Calu3 (cell line): ENCODE measurements at regions not wholly inside any gene's neighbourhood (a gene's known extent, or its start where the extent isn't known, plus 50 kb on each side); places are given as distances from the start of the nearest gene placed in this dataset.
A peak's percentile ranks its signal among the peaks of the same experiment; 100 is the strongest.

ENCODE experiments used
- BruUV-seq: library from RNA; stranded (reverse); fragments of 400-500 nt; replicated peaks from 2 replicates; lab custom pipeline; 2021; lab: Mats Ljungman, UMichigan
- CTCF ChIA-PET: fragments of 300-600 bp; sonication (Branson Sonifier 250); formaldehyde crosslinking; loops from one replicate; lab custom pipeline; 2022; ENCODE audit warnings: antibody characterized with exemption; lab: Charles Lee
- DNase-seq: peaks from one replicate; pipeline ENCODE4 v3.0.0; 2022
- H3K27ac Mint-ChIP-seq: one replicate; pipeline ENCODE4 v1.8.0; 2022; ENCODE audit warnings: mixed read lengths; ENCODE audit not compliant: unreplicated experiment
- H3K27me3 Mint-ChIP-seq: one replicate; pipeline ENCODE4 v1.8.0; 2022; ENCODE audit warnings: mixed read lengths; ENCODE audit not compliant: unreplicated experiment
- H3K36me3 Mint-ChIP-seq: one replicate; pipeline ENCODE4 v1.8.0; 2022; ENCODE audit warnings: mild to moderate bottlenecking, moderate library complexity, mixed read lengths; ENCODE audit not compliant: insufficient read depth, unreplicated experiment
- H3K4me1 Mint-ChIP-seq: one replicate; pipeline ENCODE4 v1.8.0; 2022; ENCODE audit warnings: mild to moderate bottlenecking, low read depth, mixed read lengths; ENCODE audit not compliant: unreplicated experiment
- H3K4me3 Mint-ChIP-seq: one replicate; pipeline ENCODE4 v1.8.0; 2022; ENCODE audit warnings: mild to moderate bottlenecking, low read depth, moderate library complexity, mixed read lengths; ENCODE audit not compliant: unreplicated experiment
- H3K9me3 Mint-ChIP-seq: one replicate; pipeline ENCODE4 v1.8.0; 2022; ENCODE audit warnings: low read depth, mixed read lengths; ENCODE audit not compliant: unreplicated experiment
- intact Hi-C: fragments of 100-400 bp; cut with micrococcal nuclease; formaldehyde crosslinking; loops from one replicate; pipeline ENCODE4 v1.10.0; 2022; ENCODE audit not compliant: unreplicated experiment
- TF ChIP-seq, protein P1 (sequence below): fragments of 200-600 bp; IDR thresholded peaks from one replicate; pipeline ENCODE4 v1.8.0; 2022; ENCODE audit warnings: antibody characterized with exemption; ENCODE audit not compliant: unreplicated experiment

DNA sequence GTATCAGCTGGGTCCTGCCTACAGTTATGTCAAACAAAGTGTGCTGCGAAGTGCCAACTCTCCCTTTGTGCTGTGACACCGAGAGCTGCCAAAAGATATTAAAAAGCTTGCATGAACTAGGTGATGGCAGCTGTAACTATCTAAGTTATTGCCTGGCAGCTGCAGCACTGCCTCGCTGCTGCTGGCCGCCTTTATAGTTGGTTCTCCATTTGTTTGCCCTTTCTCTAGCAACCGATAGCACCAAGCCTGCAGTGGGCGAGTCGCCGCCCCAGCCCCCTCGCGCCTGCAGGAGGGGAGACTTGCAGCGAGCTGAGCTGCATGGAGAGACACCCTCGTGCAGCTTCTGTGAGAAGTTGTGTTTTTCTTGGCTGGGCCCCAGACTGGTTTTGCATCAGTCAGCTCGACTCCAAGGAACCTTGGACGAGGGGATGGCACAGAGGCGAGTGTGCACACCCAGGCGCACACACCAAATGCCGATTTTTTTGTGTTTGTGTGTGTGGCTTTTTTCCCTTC lies 330.6 kb downstream of the RPS6KC1 start:
- H3K27ac Mint-ChIP-seq = no peak overlapping the region
- peak; percentile 2 for DNase-seq

DNA sequence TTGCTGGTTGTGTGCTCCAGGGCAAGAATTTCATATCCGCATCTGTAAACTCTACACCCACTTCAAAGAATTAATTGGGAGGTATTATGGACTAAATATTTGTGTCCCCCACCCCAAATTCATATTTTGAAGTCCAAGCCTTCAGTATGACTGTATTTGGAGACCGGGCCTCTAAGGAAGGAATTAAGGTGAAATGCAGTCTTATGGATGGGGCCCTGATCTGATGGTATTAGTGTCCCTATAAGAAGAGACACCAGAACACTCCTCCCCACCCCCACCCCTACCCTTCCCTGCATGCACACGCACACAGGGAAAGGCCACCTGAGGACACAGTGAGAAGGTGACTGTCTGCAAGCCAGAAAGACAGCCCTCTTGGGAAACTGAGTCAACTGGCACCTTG lies 332.4 kb downstream of the RPS6KC1 start:
- Mint-ChIP-seq H3K27ac (no peak overlapping the region), H3K4me1 (no peaks in the 10 kb centered on the region), H3K27me3 (peaks cover 62% of the 10 kb centered on the region), H3K9me3 (peaks cover 2% of the 10 kb centered on the region), H3K36me3 (no peaks in the 10 kb centered on the region), H3K4me3 (no peak overlapping the region)
- CTCF ChIA-PET = interaction anchor here (0.7 kb wide), 1 partner anchor 68 kb away, joined by 6 read pairs; no protein-coding TSS in a partner anchor
- intact Hi-C loops = no loop called here
- no TSS peak for BruUV-seq
- DNase-seq = no peak
- TF ChIP-seq, protein P1, sequence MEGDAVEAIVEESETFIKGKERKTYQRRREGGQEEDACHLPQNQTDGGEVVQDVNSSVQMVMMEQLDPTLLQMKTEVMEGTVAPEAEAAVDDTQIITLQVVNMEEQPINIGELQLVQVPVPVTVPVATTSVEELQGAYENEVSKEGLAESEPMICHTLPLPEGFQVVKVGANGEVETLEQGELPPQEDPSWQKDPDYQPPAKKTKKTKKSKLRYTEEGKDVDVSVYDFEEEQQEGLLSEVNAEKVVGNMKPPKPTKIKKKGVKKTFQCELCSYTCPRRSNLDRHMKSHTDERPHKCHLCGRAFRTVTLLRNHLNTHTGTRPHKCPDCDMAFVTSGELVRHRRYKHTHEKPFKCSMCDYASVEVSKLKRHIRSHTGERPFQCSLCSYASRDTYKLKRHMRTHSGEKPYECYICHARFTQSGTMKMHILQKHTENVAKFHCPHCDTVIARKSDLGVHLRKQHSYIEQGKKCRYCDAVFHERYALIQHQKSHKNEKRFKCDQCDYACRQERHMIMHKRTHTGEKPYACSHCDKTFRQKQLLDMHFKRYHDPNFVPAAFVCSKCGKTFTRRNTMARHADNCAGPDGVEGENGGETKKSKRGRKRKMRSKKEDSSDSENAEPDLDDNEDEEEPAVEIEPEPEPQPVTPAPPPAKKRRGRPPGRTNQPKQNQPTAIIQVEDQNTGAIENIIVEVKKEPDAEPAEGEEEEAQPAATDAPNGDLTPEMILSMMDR = no peak

More for the DNA sequence above, 330.6 kb downstream of the RPS6KC1 start:
- CTCF ChIA-PET = interaction anchor here (0.7 kb wide), 1 partner anchor 778 kb away, joined by 8 read pairs; no protein-coding TSS in a partner anchor
- Mint-ChIP-seq H3K4me3 (no peak overlapping the region), H3K9me3 (peaks cover 2% of the 10 kb centered on the region), H3K36me3 (no peaks in the 10 kb centered on the region), H3K27me3 (peaks cover 44% of the 10 kb centered on the region), H3K4me1 (peaks cover 7% of the 10 kb centered on the region)
- TF ChIP-seq, protein P1 = no peak
- intact Hi-C loops = no loop called here
- no TSS peak for BruUV-seq

DNA sequence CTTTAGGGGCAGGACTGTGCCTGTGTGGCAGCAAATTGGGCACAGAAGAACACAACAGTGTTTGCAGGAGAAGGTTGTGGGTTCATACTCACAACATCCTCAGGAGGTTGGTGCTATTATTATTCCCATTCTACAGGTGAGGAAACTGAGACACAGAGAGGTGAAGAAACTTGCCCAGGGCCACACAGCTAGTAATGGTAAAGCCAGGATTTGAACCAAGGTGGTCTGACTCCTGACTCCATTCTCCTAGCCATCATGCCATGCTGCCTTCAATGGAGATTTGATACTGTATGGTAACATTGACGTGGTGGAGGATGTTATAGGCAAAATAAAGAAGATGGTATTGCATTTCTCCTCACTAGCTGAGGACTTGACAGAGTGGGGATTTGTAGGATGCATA lies 334.2 kb downstream of the RPS6KC1 start:
- CTCF ChIA-PET = no interaction called here
- TF ChIP-seq, protein P1 = no peak
- Mint-ChIP-seq H3K4me1 (no peaks in the 10 kb centered on the region), H3K9me3 (no peaks in the 10 kb centered on the region), H3K27me3 (peaks cover 79% of the 10 kb centered on the region), H3K4me3 (no peak overlapping the region), H3K36me3 (no peaks in the 10 kb centered on the region), H3K27ac (no peak overlapping the region)
- intact Hi-C loops = no loop called here
- no TSS peak for BruUV-seq
- no peak for DNase-seq

DNA sequence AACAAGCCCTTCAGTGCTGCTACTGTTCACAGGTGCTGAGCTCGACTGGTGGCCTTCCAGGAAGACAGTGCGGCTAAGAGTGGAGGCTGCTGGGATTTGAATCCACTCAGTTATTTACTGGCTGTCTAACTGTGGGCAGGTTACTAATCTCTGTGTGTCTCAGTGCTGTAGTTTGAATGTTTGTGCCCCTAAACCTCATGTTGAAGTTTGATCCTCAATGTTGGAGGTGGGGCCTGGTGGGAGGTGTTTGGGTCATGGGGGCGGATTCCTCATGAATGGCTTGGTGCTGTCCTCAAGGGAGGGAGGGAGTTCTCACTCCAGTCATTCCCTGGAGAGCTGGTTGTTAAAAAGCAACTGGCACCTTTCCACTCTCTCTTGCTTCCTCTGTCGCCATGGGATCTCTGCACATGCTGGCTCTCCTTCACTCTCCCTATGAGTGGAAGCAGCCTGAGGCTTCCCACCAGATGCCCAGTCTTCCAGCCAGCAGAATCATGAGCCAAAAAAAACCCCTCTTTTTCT lies 334.8 kb downstream of the RPS6KC1 start:
- Mint-ChIP-seq H3K36me3 (no peaks in the 10 kb centered on the region), H3K4me3 (no peak overlapping the region), H3K27ac (no peak overlapping the region), H3K27me3 (peaks cover 84% of the 10 kb centered on the region), H3K9me3 (no peaks in the 10 kb centered on the region), H3K4me1 (no peaks in the 10 kb centered on the region)
- no peak for DNase-seq
- TF ChIP-seq, protein P1 = no peak
- BruUV-seq = no TSS peak
- CTCF ChIA-PET = no interaction called here
- intact Hi-C loops = no loop called here
